Fibroblast of pulmonary artery (primary cell): ENCODE measurements at regions not wholly inside any gene's neighbourhood (a gene's known extent, or its start where the extent isn't known, plus 50 kb on each side); places are given as distances from the start of the nearest gene placed in this dataset.

Source experiments
- DNase-seq: peaks from one replicate; pipeline ENCODE4 v3.0.0-alpha.2; 2010; ENCODE audit warnings: low read depth
- H3K4me3 ChIP-seq: replicated peaks from 2 replicates; pipeline ENCODE4 v1.5.1; 2011; ENCODE audit warnings: low read depth, mild to moderate bottlenecking, control low read depth, low read length, moderate library complexity
- TF ChIP-seq, protein P1 (sequence below): IDR thresholded peaks from 2 replicates; pipeline ENCODE4 v1.5.1; 2011; ENCODE audit warnings: mild to moderate bottlenecking, control low read depth, low read length, inconsistent platforms; ENCODE audit errors: missing control alignments

DNA sequence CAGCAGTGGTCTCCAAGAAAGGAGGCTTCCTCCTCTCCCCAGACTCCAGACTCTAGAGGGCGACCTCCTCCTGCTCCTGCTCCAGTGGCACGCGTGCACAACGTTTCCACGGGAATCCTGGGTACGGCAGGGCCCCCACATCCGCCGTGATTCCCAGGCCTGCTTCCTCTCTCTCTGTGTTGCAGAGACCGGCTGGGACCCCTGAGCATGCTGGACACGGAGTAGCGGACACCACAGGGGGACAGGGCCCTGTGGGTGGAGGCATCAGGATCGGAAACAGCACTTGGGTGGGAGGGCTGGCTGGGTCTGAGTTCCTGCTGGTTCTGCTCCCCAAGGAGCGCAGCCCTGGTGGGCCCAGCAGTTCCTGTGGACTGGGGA is 75.9 kb upstream of the SLC35G4 start:
- DNase-seq, result no peak
- TF ChIP-seq, protein P1, sequence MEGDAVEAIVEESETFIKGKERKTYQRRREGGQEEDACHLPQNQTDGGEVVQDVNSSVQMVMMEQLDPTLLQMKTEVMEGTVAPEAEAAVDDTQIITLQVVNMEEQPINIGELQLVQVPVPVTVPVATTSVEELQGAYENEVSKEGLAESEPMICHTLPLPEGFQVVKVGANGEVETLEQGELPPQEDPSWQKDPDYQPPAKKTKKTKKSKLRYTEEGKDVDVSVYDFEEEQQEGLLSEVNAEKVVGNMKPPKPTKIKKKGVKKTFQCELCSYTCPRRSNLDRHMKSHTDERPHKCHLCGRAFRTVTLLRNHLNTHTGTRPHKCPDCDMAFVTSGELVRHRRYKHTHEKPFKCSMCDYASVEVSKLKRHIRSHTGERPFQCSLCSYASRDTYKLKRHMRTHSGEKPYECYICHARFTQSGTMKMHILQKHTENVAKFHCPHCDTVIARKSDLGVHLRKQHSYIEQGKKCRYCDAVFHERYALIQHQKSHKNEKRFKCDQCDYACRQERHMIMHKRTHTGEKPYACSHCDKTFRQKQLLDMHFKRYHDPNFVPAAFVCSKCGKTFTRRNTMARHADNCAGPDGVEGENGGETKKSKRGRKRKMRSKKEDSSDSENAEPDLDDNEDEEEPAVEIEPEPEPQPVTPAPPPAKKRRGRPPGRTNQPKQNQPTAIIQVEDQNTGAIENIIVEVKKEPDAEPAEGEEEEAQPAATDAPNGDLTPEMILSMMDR, result no peak
- H3K4me3 ChIP-seq, result no peak overlapping the region

- no peak for DNase-seq
- H3K4me3 ChIP-seq, result no peak overlapping the region
- TF ChIP-seq, protein P1, result no peak
Measured at GRCh38 chr18:11532758-11533512, 76.5 kb upstream of the SLC35G4 start.

DNA sequence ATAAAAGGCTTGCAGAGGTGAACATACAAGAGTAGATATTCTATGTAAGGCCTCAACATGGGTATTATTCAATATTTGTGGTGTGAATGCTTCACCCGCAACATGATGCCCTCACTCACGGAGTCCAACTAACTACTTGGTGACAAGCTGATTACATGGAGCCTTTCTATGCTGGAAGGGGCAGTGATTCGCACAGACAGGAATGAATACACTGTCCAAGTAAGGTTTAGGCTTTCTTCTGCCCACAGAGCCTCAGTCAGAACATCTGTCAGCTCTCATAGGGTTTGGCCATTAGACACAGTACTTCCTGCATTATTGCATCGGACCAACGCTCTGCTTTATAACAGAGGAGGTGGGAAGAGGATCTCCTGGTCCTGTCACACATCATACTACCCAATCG is 80.3 kb upstream of the SLC35G4 start:
- H3K4me3 ChIP-seq, result no peak overlapping the region
- DNase-seq, result no peak
- TF ChIP-seq, protein P1, result no peak

- DNase-seq, result no peak
- no peak overlapping the region for H3K4me3 ChIP-seq
- TF ChIP-seq, protein P1, result no peak
Measured at GRCh38 chr18:11526675-11527074, 82.7 kb upstream of the SLC35G4 start.

DNA sequence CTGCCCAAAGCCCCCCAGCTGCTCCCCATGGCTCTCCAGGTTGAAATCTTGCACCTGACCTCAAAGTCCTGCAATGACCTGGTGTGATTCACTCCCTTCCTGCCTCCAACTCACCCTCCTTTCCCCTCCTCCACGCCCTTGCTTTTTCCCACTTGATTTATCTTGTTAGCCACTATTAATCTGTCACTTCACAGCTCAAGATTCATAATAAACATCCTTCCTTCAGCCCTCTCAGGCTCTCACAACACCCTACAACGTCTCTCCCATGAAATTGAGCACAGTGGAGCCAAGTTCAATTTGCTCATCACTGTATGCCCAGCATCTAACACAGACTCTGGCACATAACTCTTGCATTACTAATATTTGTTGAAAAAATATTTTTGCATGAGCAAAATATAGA is 85.6 kb upstream of the SLC35G4 start:
- TF ChIP-seq, protein P1, result no peak
- H3K4me3 ChIP-seq, result no peak overlapping the region
- no peak for DNase-seq

DNA sequence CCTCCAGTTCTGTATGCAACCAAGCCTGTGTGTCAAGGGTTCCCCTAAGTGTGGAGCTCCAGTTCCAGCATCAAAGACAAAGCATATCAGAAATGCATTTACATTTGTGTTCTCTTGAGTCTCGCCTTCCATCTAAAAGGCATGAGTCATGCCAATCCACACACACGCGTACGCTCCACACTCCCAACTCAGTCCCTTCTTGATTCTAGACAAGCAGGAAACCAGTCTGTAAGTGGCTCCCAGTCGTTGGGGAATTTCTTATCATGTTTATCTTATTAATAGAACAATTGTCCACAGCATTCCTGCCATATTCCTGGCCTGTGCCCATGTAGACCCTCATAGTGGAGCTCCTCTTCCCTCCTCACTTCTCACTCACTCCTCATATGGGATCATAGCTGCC is 86.4 kb upstream of the SLC35G4 start:
- no peak for DNase-seq
- TF ChIP-seq, protein P1, result no peak
- no peak overlapping the region for H3K4me3 ChIP-seq

GRCh38 chr18:11521853-11522252 is 87.5 kb upstream of the SLC35G4 start:
- DNase-seq, result no peak
- TF ChIP-seq, protein P1, result no peak
- H3K4me3 ChIP-seq, result no peak overlapping the region
